DMS53 treated with DMSO at 0.1 percent for 48 hours (cell line): ENCODE measurements at regions not wholly inside any gene's neighbourhood (a gene's known extent, or its start where the extent isn't known, plus 50 kb on each side); places are given as distances from the start of the nearest gene placed in this dataset.
"Not testable (repeated sequence)": the region's sequence is repeated elsewhere in the genome, so short reads cannot be mapped to it uniquely, and the experiment has no call there.

Experiments used
- DNase-seq: peaks from one replicate; lab custom pipeline; 2025; ENCODE audit not compliant: unreplicated experiment; lab: John Stamatoyannopoulos, UW

- DNase-seq, result no peak
Measured at GRCh38 chr4:106601519-106601918, 232.9 kb upstream of the GIMD1 start.

DNA sequence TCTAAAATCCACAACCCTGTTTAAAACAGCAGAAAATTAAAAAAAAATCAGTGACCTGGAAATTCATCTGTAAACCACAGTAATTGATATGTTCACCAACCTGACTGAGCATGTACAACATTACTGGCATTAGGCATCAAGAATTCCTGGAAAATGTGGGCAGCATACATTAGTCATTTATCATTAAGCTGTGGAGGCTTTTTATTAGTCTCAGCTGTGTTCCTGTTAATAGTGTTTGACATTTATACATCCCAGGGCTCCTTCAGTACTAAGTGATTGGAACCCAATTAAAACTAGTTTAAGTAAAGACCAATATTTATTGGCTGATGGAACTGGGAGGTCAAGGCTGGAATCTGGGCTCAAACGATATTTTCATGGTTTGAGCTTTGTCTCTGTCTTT is 227.3 kb upstream of the GIMD1 start:
- no peak for DNase-seq

GRCh38 chr4:106594291-106594952 is 225.8 kb upstream of the GIMD1 start:
- DNase-seq, result no peak

DNA sequence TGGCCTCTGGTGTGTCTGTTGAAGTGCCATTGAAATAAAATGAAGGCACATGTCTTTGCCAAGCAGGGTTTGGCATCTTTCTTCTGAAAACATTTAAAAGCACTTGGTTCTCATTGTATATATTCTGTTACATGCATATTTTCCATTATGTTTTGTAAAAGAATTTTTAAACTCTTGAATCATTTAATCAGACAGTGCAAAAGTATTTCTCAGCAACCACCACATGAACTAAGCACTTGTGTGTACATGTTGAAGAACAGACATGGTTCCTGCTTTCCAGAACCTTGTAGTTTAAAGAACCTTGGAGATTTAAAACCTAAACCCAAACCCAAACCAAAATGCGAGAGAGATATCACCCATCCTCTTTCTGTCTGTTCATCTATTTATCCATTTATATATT is 220.3 kb upstream of the GIMD1 start:
- no peak for DNase-seq

GRCh38 chr4:106587558-106587957 is 219.0 kb upstream of the GIMD1 start:
- peak; percentile 70 for DNase-seq

DNA sequence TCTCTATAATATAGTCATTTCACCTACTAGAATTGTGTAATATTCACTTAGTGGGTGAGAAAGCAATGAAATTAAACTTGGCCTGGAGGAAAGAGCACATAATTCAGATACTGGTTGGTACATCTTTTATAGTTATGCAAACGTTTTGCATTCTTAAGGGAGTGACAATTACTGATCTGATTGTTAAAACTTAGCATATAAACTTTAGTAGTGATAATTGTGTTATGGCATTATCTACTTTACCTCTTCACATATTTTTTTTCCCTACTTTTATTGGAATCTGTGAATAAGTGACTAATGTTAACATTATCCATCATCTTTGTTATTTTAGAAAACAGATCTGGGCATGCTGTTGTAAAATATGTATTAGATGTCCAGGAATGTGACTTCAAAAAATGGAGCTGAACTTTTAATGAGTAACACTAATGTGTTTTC is 217.4 kb upstream of the GIMD1 start:
- no peak for DNase-seq

DNA sequence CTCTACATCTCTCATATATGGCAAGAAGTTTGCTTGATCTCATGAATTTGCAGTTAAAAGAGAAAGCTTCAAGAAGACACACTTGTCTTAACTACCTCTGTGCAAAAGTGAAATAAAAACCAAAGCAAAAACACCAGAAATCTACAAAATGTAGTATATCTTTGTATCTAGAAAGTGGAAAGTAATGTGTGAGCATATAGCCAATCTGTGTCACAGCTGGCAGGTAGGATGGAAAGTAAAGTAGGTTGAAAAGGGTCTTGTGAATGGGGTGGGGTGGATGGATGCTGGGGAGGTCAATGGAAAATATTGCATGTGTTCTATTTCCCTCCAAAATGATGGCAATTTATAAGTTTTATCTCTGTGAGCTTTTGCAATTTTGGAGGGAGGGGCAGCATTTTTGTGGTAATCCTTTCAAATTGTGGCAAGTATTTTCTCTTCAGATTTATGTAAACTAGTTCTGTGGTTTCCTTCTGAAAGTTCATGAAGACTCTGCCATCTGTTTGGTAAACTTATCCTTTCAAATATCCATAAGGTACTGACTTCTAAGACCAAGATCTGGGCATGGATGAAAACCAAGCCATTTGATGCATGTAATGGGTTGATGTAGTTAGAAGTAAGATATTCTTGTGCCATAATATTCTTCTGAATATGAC is 215.9 kb upstream of the GIMD1 start:
- no peak for DNase-seq

DNA sequence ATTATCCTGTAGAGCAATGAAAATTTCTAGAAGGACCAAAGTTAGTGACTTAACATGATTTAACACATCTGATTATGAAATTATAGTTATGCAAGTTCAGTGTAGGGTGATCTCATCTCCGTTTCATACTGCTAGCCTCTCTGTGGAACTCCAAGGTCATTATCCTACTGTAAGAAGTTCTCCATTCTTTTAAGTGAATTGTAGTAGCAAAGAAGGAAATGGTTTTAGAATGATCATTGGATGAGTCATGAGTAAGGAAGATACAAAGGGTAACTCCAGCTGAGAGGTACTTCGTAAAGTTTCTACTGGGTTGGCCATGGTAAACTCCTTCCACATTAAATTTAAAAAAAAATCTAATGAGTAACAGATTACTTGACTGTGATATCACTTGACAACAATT is 215.0 kb upstream of the GIMD1 start:
- no peak for DNase-seq

- DNase-seq, result no peak
Measured at GRCh38 chr4:106583108-106583507, 214.5 kb upstream of the GIMD1 start.

GRCh38 chr4:106582103-106582502 is 213.5 kb upstream of the GIMD1 start:
- no peak for DNase-seq

GRCh38 chr4:106579236-106579635 is 210.7 kb upstream of the GIMD1 start:
- DNase-seq, result no peak

GRCh38 chr4:106569146-106570031 is 200.8 kb upstream of the GIMD1 start:
- DNase-seq, result no peak

GRCh38 chr4:106565727-106566126 is 197.1 kb upstream of the GIMD1 start:
- DNase-seq, result no peak

DNA sequence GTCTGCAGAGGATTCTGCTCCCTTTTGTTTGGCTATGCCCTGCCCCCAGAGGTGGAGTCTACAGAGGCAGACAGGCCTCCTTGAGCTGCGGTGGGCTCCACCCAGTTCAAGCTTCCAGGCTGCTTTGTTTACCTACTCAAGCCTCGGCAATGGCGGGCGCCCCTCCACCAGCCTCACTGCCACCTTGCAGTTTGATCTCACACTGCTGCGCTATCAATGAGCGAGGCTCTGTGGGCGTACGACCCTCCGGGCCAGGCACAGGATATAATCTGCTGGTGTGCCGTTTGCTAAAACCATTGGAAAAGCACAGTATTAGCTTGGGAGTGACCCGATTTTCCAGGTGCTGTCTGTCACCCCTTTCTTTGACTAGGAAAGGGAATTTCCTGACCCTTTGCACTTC is 195.1 kb upstream of the GIMD1 start:
- DNase-seq, result not testable (repeated sequence)

GRCh38 chr4:106551724-106552123 is 183.1 kb upstream of the GIMD1 start:
- no peak for DNase-seq

DNA sequence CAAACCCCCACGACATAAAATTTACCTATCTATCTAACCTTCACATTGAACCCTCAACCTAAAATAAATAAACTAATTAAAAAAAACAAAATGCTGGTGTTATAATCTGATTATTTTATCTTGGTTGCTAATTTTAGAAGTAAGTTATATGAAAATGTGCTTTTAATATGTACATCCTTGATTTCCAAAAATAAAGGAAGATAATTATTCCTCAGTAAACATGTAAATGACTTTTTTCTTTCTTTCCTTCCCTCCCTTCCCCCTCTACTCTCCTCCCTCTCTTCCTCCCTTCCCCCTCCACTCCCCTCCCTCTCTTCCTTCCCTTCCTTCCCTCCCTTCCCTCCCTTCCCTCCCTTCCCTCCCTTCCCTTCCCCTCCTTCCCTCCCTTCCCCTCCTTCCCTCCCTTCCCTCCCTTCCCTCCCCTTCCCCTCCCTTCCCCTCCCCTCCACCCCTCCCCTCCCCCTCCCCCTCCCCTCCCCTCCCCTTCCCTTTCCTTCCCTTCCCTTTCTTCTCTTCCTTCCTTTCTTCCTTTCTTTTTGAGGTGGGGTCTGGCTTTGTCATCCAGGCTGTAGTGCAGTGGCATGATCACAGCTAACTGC is 180.0 kb upstream of the GIMD1 start:
- DNase-seq, result no peak

GRCh38 chr4:106546370-106546769 is 177.8 kb upstream of the GIMD1 start:
- DNase-seq, result no peak

- DNase-seq, result not testable (repeated sequence)
Measured at GRCh38 chr4:106542609-106543008, 174.0 kb upstream of the GIMD1 start.

- no peak for DNase-seq
Measured at GRCh38 chr4:106541253-106541652, 172.7 kb upstream of the GIMD1 start.

- DNase-seq, result no peak
Measured at GRCh38 chr4:106530821-106531220, 162.2 kb upstream of the GIMD1 start.

GRCh38 chr4:106530024-106530361 is 161.4 kb upstream of the GIMD1 start:
- DNase-seq, result no peak
